HUDEP-2 (cell line): ENCODE measurements at regions not wholly inside any gene's neighbourhood (a gene's known extent, or its start where the extent isn't known, plus 50 kb on each side); places are given as distances from the start of the nearest gene placed in this dataset.
A peak's percentile ranks its signal among the peaks of the same experiment; 100 is the strongest.

Source experiments
- DNase-seq, 76 experiments: peaks; one replicate each; lab custom pipeline; 2025; ENCODE audit not compliant: unreplicated experiment in 76 of 76; lab: John Stamatoyannopoulos, UW

- no peak for DNase-seq
These were observed 338.8 kb downstream of the ANKRD7 start for GRCh38 chr7:118563311-118563710.

- DNase-seq = no peak
These were observed 348.1 kb downstream of the ANKRD7 start for GRCh38 chr7:118572604-118573003.

- no peak for DNase-seq
These were observed 348.6 kb downstream of the ANKRD7 start for GRCh38 chr7:118573085-118573484.

- DNase-seq = no peak
These were observed 351.0 kb downstream of the ANKRD7 start for GRCh38 chr7:118575393-118575948.

- peak in 5 of 76 experiments; percentile 0 to 14 (median 10) for DNase-seq
These were observed 356.4 kb downstream of the ANKRD7 start for GRCh38 chr7:118580743-118581382.

- no peak for DNase-seq
These were observed 359.1 kb downstream of the ANKRD7 start for GRCh38 chr7:118583641-118584040.

GRCh38 chr7:118586248-118586647 lies 361.7 kb downstream of the ANKRD7 start:
- DNase-seq = no peak

GRCh38 chr7:118590107-118590506 lies 365.6 kb downstream of the ANKRD7 start:
- peak in 9 of 76 experiments; percentile 0 to 32 (median 2) for DNase-seq

- DNase-seq = no peak
These were observed 377.6 kb downstream of the ANKRD7 start for GRCh38 chr7:118602090-118602489.

GRCh38 chr7:118606602-118607001 lies 382.1 kb downstream of the ANKRD7 start:
- DNase-seq = no peak

GRCh38 chr7:118609207-118609606 lies 384.7 kb downstream of the ANKRD7 start:
- no peak for DNase-seq

- no peak for DNase-seq
These were observed 391.2 kb downstream of the ANKRD7 start for GRCh38 chr7:118615681-118616080.

GRCh38 chr7:118621810-118622360 lies 397.4 kb downstream of the ANKRD7 start:
- DNase-seq = no peak

- no peak for DNase-seq
These were observed 402.2 kb downstream of the ANKRD7 start for GRCh38 chr7:118626739-118627138.

GRCh38 chr7:118627467-118627866 lies 403.0 kb downstream of the ANKRD7 start:
- no peak for DNase-seq

GRCh38 chr7:118629898-118630438 lies 405.5 kb downstream of the ANKRD7 start:
- no peak for DNase-seq

GRCh38 chr7:118642396-118642795 lies 417.9 kb downstream of the ANKRD7 start:
- no peak for DNase-seq

GRCh38 chr7:118644346-118644745 lies 419.8 kb downstream of the ANKRD7 start:
- DNase-seq = no peak

- DNase-seq = no peak
These were observed 423.5 kb downstream of the ANKRD7 start for GRCh38 chr7:118648002-118648401.

- no peak for DNase-seq
These were observed 433.0 kb downstream of the ANKRD7 start for GRCh38 chr7:118657391-118658005.

GRCh38 chr7:118662266-118662665 lies 437.8 kb downstream of the ANKRD7 start:
- no peak for DNase-seq

- no peak for DNase-seq
These were observed 440.0 kb downstream of the ANKRD7 start for GRCh38 chr7:118664498-118664897.
